HG02623 (cell line): ENCODE measurements at regions not wholly inside any gene's neighbourhood (a gene's known extent, or its start where the extent isn't known, plus 50 kb on each side); places are given as distances from the start of the nearest gene placed in this dataset.
"Not testable (repeated sequence)": the region's sequence is repeated elsewhere in the genome, so short reads cannot be mapped to it uniquely, and the experiment has no call there.

Source experiments
- ATAC-seq: cut with Tn5 transposase; IDR thresholded peaks from one replicate; pipeline ENCODE4 v1.9.1; 2021; ENCODE audit warnings: moderate library complexity; ENCODE audit not compliant: unreplicated experiment

GRCh38 chr2:184372484-184372883 is 225.8 kb upstream of the ZNF804A start:
- ATAC-seq, result no peak

GRCh38 chr2:184394642-184395041 is 203.7 kb upstream of the ZNF804A start:
- no peak for ATAC-seq

GRCh38 chr2:184402381-184402780 is 195.9 kb upstream of the ZNF804A start:
- no peak for ATAC-seq

GRCh38 chr2:184407041-184407630 is 191.2 kb upstream of the ZNF804A start:
- not testable (repeated sequence) for ATAC-seq

- ATAC-seq, result no peak
These were observed 188.2 kb upstream of the ZNF804A start for GRCh38 chr2:184410160-184410559.

GRCh38 chr2:184413221-184413620 is 185.1 kb upstream of the ZNF804A start:
- ATAC-seq, result no peak

- no peak for ATAC-seq
These were observed 184.6 kb upstream of the ZNF804A start for GRCh38 chr2:184413671-184414229.

GRCh38 chr2:184416146-184416913 is 182.0 kb upstream of the ZNF804A start:
- ATAC-seq, result no peak

- no peak for ATAC-seq
These were observed 178.6 kb upstream of the ZNF804A start for GRCh38 chr2:184419744-184420143.

GRCh38 chr2:184421456-184421855 is 176.9 kb upstream of the ZNF804A start:
- ATAC-seq, result not testable (repeated sequence)

GRCh38 chr2:184425083-184425482 is 173.2 kb upstream of the ZNF804A start:
- ATAC-seq, result no peak

GRCh38 chr2:184444217-184444616 is 154.1 kb upstream of the ZNF804A start:
- ATAC-seq, result peak; percentile 98

GRCh38 chr2:184444623-184445223 is 153.6 kb upstream of the ZNF804A start:
- peak; percentile 25 for ATAC-seq

- ATAC-seq, result no peak
These were observed 148.6 kb upstream of the ZNF804A start for GRCh38 chr2:184449760-184450159.

- ATAC-seq, result peak; percentile 54
These were observed 145.4 kb upstream of the ZNF804A start for GRCh38 chr2:184452907-184453306.

GRCh38 chr2:184455624-184456023 is 142.7 kb upstream of the ZNF804A start:
- no peak for ATAC-seq

GRCh38 chr2:184456693-184457092 is 141.6 kb upstream of the ZNF804A start:
- not testable (repeated sequence) for ATAC-seq

GRCh38 chr2:184463102-184463865 is 135.0 kb upstream of the ZNF804A start:
- no peak for ATAC-seq

- no peak for ATAC-seq
These were observed 134.5 kb upstream of the ZNF804A start for GRCh38 chr2:184463866-184464248.

- no peak for ATAC-seq
These were observed 129.5 kb upstream of the ZNF804A start for GRCh38 chr2:184468826-184469225.

GRCh38 chr2:184472481-184472880 is 125.8 kb upstream of the ZNF804A start:
- ATAC-seq, result no peak
